ENCODE measurements at regions not wholly inside any gene's neighbourhood (a gene's known extent, or its start where the extent isn't known, plus 50 kb on each side); places are given as distances from the start of the nearest gene placed in this dataset.

DNA sequence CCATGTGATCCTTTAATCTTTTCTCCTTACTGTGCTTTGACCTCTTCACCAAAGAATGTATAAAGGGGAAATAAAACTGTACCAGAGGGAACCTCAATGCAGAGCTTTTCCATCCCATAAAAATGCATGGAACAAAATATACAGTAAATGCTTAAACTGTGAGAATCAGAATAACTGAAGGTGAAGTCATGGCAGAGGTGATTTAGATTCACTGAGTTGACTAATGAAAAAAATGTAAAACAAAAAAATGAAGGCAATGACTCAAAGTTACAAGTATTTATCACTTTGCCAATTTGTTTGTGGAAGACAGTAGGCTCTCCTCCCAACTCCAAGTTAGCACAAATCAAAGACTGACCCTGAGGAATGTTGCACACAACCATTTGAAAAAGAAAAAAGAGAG, 1331.6 kb upstream of the SORCS1 start:
- TF ChIP-seq, protein P1, sequence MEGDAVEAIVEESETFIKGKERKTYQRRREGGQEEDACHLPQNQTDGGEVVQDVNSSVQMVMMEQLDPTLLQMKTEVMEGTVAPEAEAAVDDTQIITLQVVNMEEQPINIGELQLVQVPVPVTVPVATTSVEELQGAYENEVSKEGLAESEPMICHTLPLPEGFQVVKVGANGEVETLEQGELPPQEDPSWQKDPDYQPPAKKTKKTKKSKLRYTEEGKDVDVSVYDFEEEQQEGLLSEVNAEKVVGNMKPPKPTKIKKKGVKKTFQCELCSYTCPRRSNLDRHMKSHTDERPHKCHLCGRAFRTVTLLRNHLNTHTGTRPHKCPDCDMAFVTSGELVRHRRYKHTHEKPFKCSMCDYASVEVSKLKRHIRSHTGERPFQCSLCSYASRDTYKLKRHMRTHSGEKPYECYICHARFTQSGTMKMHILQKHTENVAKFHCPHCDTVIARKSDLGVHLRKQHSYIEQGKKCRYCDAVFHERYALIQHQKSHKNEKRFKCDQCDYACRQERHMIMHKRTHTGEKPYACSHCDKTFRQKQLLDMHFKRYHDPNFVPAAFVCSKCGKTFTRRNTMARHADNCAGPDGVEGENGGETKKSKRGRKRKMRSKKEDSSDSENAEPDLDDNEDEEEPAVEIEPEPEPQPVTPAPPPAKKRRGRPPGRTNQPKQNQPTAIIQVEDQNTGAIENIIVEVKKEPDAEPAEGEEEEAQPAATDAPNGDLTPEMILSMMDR (IDR thresholded peaks at IDR 0.05) = no peak
- TF ChIP-seq POLR2A (IDR thresholded peaks at IDR 0.05) = no peak

Measured in uterus (tissue), 2 donors.